NOMO-1 treated with DMSO at 0.1 percent for 48 hours (cell line): ENCODE measurements at regions not wholly inside any gene's neighbourhood (a gene's known extent, or its start where the extent isn't known, plus 50 kb on each side); places are given as distances from the start of the nearest gene placed in this dataset.
"Not testable (repeated sequence)": the region's sequence is repeated elsewhere in the genome, so short reads cannot be mapped to it uniquely, and the experiment has no call there.

ENCODE experiments used
- DNase-seq: peaks from one replicate; lab custom pipeline; 2025; ENCODE audit not compliant: unreplicated experiment; lab: John Stamatoyannopoulos, UW

DNA sequence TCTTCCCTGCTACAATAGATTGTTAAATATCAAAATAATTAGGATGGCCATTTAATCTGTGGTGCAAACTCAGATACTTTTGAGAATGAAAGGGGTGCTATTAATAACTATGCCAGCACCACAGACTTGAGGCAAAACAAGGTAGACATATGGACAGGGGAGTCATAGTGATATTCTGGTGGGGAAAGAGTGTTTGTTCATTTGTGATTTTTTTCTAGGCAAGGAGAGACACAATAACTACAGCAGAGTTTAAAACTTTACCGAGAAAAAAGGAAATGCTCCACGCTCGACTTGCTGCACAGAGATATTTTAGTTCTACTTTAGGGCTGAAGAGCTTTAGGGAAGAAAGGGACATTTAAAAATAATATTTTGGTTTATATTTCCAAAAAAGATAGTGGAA lies 611.2 kb upstream of the GRM7 start:
- DNase-seq = no peak

DNA sequence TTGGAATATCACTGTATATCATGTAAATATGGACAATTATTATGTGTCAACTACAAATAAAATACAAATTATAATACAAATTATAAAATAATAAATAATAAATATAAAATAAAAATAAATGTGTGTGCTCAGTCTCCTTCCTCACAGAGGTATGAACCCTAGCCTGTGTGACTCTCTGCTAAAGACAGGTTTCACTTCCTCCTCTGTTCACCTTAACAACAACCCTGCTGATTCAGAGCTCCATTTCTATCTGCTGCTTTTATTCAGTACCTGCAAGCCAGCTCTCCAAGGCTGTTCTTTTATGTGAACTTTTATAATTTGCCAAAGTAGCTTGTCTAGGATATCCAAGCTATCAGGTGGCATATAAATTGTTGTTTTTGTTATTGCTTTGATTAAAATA lies 610.7 kb upstream of the GRM7 start:
- DNase-seq = peak; percentile 35

DNA sequence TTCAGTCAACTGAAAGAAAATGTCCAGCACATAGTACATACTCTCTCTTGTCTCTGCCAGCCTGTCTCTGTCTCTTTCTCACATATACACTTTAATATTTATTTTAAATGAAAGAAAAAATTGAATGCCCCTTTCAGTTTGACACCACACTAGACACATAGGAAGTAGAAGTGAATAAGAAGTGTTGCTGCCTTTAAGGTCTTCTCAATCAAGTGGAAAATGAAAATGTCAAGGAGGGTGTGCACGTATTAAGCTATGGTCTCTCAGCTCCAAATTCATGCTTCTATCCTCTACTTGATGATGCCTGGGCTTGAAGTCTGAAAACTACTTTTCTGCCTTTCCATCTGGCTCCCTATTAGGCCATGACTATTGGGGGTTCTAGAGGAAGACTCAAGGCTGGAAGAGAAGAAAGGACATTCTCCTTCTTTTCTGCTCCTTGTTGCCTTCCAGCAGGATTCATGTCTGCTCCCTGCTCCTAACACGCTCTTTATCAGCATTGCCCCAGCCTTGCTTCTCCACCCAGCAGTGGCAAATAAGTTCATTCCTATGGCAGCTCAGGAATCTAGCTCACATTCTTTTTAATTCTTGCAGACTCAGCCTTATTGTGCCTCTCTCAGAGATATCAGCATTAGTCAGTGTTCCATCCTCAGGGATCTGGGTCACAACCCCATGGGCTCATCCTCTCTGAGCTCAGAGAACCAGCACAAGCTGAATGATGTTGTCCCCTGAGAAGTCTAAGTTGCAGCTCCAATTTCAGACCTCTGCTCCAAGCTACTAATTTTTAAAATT lies 609.1 kb upstream of the GRM7 start:
- no peak for DNase-seq

DNA sequence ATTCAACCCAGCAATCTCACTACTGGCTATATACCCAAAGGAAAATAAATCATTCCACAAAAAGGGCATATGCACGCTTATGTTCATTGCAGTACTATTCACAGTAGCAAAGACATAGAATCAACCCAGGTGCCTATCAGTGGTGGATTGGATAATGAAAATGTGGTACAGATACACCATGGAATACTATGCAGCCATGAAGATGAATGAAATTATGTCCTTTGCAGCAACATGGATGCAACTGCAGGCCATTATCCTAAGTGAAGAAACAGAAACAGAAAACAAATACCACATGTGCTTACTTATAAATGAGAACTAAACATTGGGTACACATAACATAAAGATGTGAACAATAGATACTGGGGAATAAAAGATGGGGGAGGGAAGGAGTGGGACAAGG lies 606.4 kb upstream of the GRM7 start:
- DNase-seq = no peak

DNA sequence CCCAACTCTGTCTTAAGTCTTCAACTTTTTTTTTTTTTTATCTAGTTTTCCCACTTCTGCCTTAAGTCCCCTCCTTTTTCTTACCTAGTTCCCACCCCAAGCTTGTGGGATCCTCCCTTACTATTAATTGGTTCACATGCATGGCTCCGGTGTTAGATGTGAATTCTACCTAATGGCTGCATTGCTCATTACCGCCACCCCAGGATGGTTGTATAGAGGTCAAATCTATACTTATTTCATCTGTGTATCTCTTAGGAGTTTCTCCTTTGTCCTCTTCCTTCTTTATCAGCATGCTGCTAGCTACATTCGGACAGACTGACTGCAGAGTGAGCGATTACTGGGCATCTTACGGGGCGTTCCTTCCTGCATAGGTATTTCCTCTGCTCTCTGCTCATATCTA lies 605.7 kb upstream of the GRM7 start:
- no peak for DNase-seq

DNA sequence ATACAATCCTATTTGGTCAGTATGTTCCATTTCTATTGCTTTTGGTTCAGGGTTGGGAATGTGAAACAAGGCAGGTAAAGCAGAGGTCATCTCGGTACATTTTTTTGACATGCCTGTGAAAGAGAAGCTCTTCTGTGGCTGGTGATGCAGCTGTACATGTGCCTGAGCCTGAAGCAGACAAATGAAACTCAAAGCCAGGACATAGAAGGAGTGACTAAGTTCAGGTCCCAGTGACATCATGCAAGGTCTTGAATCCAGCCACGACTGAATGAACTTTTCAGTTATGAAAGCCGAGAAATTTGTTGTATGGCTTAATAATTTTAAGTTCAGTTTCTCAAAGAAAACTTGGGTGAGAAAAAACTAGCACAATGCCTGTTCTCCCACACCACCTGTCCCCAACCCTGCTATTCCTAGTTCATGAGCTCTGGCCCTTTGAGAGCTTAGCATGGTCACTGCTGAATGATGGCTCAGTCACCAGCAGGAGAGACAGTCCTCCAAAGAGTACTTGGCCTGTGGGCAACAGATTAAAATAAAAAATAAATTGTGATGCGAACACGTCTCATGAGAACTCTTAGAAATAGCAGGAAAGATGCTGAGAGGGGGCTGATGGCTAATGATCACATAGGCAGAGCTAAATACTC lies 600.2 kb upstream of the GRM7 start:
- DNase-seq = no peak

DNA sequence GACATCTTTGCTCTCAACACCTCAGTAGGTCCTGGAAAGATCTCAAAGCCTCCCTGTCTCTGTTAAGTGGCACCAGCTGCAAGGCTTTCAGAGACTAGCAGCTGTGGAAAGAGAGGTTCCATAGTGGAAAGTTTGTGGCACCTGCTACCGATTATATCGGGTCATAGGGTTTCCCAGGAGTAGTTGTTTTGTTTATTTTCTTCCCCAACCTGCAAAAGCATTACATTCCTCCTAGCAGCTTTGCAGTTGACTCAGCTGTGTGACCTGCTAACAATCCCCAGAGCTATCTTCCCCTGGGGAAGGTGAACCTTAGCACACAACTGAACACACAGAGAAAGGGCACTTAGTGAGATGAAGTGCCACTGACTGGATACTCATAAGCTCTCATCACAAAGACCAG lies 598.9 kb upstream of the GRM7 start:
- no peak for DNase-seq

DNA sequence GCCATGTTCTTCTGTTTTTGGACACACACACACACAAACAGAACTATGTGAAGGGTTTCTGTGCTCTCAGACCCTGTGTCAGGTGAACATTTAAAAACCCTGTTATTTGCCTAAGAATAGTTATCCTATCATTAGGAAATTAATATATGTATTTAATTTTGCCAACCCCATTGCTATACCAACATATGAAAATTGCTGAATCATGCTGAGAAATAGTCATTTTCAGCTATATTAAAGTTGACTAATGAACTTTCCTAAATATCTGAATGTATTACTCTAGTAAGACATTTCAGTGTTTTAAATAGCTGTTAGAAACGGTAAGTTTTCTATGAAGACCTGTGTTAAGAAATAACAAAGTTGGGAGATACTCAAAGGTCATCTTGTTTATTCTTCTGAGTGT lies 596.9 kb upstream of the GRM7 start:
- DNase-seq = no peak

DNA sequence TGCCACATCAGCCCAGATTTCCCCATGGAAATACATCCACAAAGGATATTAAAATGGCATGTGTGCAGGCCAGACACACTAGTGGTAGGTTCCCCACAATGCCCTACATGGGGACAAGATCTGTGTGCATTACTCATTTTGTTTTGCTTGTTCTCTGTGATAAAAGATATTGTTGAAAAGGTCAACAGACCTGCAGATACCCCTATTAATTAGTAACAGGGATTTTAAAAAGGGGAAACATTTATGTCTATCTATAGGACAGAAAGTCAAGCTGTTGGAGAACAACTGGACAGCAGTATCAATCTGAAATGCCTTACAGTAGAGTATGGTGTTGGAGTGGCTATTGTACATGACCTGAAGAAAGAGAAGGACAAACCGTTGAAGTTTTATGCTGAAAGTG lies 596.0 kb upstream of the GRM7 start:
- no peak for DNase-seq

DNA sequence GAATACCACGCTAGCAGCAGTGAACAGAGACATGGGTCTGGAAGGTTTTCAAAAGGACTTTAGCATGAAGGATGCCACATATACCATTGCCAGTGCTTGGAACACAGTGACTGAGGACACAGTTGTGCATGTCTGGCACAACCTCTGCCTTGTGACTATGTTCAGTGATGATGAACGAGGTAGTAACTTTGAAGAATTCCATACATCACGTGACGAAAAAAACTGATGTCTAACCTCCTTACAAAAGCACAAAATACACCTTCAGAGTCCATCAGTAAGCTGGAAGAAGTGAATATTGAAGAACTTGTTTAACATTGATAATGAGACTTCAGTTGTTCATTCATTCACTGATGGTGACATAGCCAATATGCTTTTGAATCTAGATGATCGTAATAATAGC lies 594.8 kb upstream of the GRM7 start:
- DNase-seq = no peak

DNA sequence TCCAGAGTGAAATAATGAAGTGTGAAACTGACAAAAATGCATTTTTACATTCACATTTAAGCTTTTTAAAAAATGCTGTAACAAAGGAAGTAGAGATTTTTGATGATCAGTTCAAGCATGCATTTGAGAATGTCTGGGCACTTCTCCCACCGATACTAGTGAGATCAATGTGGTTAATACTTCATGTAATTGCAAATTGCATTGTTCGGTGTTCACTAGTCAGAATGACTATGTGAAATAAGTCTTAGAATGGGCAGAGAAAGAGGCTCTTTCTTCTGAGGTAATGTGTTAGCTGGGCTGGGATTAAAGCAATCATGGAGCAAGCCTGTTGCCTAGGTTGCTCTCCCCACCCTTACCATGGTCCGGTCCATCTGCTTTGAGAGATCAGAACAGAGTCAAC lies 587.0 kb upstream of the GRM7 start:
- DNase-seq = no peak

DNA sequence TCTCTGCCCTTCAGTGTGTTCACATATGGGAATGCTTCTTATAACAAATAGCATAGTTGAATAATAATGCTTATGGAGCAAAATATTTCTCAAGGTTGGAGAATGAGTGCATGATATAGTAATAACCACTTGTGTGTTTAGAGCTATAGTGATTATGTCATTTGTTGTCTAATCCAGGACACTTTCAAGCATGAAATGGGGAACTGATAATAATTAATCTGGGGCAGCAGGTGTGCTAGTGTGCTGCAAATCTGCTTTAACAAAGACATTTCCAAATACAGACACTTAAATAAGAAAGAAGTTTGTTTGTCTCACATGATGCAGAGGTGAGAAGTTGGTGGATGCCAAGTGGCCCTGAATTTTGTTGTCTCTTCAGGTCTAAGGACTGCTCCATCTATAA lies 579.3 kb upstream of the GRM7 start:
- DNase-seq = no peak

DNA sequence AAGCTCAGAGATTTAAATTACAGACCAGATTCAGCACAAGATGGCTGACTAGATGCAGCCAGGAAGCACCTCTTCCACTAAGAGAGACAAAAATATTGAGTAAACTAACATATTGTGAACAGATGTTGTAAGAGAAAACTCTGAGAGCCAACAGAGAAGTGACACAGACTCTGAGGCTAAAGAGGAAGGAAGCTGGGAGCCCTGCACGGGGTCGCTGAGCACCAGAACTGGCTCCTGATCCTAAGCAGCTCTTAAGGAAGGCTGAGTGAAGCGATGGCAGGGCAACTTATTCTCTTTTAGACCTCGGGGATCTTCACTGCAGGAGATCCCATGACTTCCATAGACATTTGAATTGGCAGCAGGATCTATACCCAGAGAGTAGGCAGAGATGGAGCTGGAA lies 578.0 kb upstream of the GRM7 start:
- DNase-seq = peak; percentile 3

DNA sequence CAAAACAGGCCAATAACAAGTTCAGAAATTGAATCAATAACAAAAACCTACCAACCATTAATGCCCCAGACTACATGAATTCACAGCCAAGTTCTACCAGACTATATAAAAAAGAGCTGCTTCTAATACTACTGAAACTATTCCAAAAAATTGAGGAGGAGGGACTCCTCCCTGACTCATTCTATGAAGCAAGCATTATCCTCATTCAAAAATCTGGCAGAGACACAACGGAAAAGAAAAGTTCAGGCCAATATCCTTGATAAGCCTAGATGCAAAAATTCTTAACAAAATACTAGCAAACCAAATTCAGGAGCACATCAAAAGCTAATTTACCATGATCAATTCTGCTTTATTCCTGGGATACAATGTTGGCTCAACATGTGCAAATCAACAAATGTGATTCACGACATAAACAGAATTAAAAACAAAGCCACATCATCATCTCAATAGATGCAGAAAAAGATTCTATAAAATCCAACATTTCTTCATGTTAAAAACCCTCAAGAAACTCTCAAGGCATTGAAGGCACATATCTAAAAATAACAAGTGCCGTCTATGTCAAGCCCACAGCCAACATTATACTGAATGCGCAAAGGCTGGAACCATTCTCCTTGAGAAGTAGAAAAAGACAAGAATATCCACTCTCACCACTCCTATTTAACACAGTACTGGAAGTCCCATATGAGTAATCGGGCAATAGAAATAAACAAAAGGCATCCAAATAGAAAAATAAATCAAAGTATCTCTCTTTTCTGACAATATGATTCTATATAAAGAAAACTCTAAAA lies 573.6 kb upstream of the GRM7 start:
- no peak for DNase-seq

DNA sequence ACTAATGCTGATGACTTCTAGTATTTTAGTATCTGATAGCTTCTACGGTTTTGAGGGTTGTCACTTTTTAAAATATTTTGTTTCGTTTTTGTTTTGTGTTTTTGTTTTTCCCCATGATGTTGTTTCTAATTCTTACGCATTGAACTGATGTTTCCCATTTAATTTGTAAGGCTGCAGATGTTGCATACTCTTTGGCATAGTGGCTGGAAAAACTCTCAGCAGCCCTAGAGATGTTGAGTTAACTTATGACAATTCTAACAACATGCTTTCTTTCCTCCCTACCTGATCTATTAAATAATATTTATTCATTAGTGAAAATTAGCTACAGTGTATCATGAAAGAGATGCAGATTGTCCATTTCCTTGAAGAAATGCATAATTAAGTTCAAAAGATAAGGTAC lies 559.3 kb upstream of the GRM7 start:
- no peak for DNase-seq

DNA sequence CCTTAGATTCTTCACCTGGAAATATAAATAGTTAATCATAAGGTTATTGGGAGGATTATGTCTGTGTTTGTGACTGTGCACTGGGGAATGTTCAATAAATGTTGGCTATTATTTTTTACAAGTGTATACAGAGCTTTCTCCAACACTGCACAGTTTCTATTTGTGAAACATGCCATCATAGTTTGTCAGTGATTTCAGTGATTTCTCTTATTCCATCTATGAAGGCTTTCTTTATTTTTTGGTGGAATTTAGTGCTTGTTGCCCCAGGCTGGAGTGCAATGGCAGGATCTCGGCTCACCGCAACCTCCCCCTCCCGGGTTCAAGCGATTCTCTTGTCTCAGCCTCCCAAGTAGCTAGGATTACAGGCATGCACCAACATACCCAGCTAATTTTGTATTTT lies 545.0 kb upstream of the GRM7 start:
- no peak for DNase-seq

DNA sequence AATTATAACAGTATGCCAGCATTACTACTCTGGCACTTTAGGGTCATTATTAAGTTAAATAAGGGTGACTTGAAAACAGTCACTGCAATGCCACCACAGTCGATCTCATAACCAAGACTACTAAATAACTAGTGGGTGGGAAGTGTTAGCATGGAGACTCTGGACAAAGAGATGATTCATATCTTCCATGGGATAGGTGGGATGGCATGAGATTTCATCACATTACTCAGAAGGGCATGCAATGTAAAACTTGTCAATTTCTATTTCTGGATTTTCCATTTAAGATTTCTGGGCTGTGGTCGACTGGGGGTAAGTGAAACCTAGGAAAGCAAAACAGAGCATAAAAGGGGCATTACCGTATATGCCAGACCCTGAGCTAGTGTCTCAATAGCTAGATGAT lies 538.9 kb upstream of the GRM7 start:
- DNase-seq = no peak

DNA sequence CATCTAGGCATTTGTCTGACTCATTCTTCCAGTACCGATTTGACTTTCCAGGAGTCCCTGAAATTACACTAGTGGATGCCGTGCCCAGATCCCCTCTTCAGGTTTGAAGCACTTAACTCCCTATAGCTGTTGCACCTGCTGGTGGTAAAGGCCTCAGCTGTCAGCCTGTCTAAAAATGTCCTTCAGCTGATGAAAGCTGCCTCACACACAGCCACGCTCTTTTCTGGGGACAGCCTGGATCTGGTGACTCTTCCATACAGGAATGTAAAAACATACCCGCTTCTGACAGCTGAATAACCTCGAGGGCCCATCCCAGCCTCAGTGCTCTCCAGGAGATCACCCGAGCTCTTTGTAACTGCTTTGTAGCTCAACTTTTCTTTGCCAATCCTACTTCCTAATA lies 534.1 kb upstream of the GRM7 start:
- no peak for DNase-seq

DNA sequence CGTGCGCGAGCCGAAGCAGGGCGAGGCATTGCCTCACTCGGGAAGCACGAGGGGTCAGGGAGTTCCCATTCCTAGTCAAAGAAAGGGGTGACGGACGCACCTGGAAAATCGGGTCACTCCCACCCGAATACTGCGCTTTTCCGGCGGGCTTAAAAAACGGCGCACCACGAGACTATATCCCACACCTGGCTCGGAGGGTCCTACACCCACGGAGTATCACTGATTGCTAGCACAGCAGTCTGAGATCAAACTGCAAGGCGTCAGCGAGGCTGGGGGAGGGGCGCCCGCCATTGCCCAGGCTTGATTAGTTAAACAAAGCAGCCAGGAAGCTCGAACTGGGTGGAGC lies 520.0 kb upstream of the GRM7 start:
- not testable (repeated sequence) for DNase-seq

DNA sequence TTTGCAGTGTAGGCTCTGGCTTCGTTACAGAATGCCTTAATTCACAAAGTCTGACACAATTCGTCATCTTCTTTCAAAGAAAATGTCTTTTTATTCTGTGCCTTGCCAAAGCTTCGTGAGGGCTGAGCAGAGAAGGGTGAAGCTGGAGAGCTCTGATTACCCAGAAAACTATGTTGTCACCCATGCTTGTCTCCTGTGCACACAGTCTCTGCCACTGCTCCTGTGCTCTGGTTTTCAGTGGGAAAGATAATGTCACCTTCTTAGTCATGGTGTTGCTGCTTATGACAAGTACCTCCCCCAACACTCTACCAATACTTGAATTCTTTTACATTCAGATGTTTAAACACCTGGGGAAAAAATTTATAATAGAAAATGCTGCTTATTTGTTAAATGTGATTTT lies 509.2 kb upstream of the GRM7 start:
- no peak for DNase-seq

DNA sequence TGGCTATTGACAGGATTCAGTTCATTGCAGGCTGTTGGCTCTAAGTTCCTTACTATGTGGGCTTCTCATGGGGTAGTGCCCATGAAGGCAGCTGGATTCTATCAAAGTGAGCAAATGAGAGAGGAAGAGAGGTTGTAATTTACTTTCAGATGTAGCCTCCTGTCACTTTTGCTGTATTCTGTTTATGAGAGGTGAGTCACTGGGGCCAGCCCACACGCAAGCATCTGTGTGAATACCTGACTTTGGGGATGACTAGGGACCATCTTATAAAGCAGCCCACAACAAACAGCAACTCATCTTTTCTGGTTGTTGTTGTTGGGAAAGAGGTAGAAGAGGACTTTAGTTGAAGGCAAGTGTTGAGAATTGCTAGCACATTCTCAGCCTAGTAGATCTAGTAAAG lies 506.3 kb upstream of the GRM7 start:
- DNase-seq = no peak

DNA sequence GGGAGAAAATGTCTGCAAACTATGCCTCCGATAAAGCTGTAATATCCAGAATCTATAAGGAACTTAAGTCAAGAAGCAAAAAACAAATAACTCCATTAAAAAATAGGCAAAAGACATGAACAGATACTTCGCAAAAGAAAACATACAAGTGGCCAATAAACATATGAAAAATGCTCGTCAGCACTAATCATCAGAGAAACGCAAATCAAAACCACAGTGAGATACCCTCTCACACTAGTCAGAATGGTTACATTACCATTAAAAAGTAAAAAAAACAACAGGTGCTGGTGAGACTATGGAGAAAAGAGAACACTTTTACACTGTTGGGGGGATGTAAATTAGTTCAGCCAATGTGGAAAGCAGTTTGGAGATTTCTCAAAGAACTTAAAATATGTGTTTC lies 498.5 kb upstream of the GRM7 start:
- no peak for DNase-seq
